SHP77 treated with DMSO at 0.1 percent for 48 hours (cell line): ENCODE measurements at regions not wholly inside any gene's neighbourhood (a gene's known extent, or its start where the extent isn't known, plus 50 kb on each side); places are given as distances from the start of the nearest gene placed in this dataset.

Experiments used
- DNase-seq: peaks from one replicate; lab custom pipeline; 2025; lab: John Stamatoyannopoulos, UW

DNA sequence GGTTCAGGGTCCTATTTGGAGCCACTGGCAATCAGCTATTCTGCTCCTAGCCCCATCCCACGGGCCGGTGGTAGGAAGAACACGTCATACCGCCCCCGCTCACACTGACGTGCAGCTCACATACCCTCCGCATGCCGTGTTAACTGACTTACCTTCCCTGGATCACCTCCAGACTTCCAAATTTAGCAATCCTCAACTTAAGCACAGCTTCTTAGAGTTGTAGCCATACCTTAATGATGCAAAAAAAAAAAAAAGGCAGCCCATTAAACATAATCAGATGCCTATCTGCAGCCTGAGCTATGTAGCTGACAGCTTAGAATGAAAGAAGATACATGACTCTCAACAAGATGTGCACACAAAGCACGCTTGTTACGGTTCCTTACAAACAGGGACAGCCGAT, 93.0 kb downstream of the IRX2 start:
- DNase-seq, result no peak

DNA sequence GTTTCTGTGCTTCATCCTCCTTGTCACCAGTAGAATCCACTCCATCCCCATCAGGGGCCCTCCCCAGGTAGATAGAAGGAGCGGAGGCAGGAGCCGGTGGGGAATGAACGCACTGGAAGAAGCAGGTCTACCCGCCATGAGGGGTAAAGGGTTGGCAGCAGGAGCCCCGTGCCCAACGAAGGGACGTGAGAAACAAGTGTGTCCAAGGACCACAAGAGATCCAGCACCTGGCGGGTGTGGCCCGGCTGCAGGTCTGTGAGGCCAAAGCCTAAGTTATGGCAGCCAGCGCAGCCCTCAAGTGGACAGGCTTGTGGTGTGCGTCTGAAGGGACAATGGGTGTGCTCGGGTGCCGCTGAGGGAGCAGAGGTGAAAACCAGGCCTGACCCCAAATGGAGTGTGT, 94.3 kb downstream of the IRX2 start:
- no peak for DNase-seq

DNA sequence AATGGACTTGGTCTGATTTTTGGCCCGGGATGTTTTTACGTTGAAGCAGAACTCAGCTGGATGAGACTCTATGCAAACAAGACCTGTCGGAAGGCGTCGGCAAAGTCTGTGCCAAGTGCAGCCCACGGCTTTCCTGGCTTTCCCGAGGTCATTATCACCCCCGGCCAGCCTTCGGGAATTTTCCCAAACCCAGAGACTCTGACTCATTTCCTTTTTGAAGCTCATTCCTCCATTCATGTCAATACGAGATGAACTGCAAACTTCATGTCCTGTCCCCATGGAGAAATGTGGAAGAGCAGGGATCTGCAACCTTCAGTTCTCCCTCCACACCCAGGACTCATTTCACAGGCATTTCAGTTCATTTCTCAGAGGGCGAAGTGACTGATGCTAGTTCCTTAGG, 95.3 kb downstream of the IRX2 start:
- no peak for DNase-seq

DNA sequence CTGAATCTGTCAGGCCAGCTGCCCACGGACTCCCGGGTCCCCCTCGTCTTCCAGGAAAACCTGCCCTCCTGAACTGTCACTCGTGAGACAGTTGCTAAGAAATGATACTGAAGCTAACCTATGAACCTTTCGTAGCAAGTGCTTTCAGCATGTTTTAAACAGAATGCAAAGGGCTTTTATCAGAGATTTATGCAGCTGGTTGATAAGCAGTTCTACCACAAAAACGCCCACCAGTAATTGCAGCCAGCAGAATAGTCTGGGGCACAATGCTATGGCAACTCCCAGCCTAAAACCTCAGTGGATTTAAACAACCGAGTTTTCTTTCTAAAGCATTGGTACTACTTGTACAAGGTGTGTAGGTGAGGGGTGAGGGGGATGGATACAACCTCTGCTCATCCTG, 97.5 kb downstream of the IRX2 start:
- DNase-seq, result no peak

DNA sequence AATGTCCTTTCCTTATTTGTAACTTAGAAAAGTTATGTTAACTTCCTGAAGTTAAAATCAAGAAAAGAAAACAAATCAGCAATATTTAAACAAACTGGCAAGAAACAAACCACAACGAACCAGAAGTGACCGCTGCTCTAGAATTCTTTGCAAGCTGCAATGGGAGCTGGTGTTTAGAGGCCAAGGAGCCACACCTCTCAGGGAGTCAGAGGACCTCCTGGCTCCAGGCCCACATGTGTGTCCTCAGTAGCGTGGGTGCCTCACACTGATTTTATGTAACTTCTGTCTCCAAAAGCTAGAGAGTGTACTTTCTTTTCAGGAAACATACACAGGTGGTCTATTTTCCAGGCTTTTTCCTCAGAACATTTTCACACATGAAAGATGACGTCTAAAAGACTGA, 100.4 kb downstream of the IRX2 start:
- DNase-seq, result no peak

DNA sequence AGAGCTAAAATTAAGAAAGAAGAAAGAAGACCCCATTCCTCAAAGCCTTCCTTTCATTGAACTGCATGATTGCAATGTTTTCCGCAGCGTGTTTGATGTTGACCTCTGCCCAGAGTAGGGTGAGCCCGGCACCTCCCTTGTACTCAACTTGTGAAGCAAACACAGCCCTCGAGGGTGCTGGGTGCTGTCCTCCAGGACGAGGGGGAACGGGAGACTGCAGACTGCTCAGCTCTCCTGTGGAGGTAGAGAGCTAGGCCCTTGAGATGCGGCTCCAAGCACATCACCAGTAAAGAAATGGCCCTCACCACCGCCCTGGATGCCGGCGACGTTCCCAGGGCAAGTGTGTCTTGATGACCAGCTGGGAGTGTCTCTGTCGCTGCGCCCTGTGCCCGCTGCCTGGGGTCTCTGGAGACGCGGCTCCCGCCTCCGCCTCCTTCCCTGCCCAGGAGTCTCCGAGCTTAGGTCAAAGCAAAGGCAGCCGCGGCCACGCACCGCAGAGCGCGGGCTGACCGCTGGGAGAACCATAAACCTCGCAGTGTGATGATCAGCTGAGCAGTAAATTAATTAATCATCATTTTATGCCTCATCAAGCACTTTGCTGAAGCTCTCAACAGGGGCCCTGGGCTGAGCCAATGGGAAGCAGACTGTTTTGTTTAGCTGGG, 108.7 kb downstream of the IRX2 start:
- no peak for DNase-seq

DNA sequence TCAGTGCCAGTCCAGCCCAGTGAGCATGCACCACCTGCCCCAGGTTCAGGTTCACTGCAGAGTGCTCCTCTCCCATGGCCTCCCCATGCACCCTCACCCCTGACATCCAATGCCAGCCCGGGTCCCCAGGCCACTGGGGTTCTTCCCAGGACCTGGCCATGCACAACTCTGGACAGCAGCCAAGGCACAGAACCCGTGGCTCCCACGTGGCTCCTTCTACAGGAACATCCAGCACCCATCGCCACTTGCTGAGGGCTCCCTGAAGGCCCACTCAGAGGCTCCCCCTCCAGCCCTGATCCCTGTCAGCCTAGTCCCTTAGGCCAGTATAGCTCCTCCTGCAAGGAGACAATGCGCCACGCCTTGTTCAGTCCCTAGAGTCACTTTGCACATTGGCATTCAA, 110.8 kb downstream of the IRX2 start:
- no peak for DNase-seq

DNA sequence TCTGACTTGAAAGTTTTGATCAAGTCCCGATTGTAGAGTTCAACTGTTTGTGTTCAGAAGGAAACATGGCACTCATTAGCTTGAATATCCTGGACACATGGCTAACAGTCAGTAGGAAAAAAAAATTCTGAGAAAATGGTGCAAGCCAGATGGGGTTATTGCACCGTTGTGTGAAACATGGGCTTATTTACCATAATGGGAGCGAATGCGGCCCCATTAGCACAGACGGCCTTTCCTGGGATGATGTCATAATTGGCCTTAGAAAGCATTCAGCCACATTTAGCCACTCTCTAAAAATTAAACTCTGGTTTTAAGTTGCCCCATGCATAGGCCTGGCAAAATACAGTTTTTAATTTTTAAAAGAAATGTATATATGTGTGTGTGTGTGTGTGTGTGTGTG, 112.1 kb downstream of the IRX2 start:
- DNase-seq, result no peak

DNA sequence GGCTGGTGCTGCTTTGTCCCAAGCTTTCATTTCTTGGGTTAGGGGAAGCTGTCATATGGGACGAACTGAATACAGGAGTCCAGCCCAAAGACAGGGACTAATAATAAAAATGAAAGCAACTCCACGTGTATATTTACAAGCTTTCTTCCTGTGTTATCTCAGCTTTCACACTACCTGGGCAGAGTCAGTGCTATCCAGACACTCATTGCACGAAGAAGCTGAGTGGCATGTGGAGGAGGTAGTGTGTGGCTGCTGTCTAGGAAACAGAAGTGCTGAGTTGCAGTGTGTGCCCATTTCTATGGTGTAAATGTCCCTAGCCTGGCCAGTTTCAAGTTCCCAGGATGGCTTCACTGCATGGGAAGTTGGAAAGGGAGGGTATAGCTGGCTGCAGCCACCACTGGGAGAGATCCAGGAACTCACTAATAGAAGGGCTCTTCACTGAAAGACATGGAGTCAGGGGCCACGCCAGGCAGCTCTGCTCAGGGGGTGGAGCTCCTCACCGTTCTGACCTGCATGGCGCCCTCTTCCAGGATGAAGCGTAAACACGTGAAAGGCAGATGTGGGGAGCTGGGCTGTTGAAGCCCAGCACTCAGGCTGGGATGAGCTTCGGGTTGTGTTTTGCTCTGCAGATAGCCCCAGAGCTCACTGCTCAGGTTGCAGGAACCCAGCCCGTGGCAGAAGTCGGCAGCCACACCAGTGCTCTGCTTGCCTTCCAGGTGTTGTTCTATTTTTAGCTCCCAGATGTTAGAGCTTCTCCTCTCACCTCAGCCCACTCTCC, 116.9 kb downstream of the IRX2 start:
- DNase-seq, result no peak

DNA sequence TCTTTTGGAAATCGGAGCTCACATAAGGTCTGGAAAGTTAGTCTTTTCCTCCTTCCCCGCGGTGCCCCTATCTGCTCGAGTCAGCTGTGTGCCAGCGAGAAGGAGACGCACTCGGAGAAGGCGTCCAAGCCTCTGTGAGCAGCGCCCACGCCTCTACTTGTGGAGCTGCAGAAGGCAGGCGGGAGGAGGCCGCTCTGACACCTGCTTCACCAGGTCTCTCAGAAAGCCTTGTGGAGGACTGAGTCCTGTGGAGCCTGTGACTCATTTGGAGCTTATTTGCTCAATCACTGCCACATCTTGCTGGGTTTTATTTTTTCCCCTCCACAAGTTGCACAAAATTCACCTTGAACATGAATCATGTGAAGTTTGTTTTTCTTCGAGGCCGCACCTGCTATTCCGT, 117.5 kb downstream of the IRX2 start:
- no peak for DNase-seq

DNA sequence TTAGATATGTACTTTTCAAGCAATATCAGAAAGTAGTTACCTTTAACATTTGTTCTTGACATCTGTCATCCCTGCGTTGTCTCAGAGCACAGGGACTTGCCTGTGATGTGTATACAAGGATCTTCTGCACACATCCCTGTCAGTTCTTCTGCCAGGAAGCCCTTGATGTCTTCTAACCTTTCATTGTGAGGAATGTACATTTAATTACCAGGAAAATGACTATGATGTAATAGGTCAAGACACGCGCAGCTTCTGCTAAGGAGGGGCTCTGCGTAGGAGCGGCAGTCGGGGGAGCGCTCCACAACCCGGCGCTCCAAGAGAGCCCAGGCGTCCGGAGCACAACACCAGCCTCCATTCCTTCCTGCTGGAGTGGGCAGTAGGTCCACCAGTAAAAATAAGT, 119.7 kb downstream of the IRX2 start:
- no peak for DNase-seq

DNA sequence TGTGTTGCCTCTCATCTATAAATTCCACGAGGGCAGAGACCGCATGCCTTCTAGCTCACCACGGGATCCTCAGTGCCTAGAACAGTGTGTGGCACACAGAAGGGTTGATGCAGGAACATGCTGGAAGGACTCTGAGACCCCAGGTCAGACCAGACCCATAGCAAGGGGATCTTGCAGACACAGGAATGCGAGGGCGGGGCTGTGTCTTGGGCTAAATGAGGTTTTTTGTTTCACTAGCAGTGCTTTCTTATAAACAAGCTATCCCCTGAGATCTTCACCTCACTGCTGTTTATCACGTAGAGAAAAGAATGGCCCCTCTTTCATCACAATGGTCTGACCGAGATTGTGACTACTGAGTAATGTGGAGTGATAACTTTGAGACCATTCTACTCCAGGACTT, 122.4 kb downstream of the IRX2 start:
- DNase-seq, result no peak

DNA sequence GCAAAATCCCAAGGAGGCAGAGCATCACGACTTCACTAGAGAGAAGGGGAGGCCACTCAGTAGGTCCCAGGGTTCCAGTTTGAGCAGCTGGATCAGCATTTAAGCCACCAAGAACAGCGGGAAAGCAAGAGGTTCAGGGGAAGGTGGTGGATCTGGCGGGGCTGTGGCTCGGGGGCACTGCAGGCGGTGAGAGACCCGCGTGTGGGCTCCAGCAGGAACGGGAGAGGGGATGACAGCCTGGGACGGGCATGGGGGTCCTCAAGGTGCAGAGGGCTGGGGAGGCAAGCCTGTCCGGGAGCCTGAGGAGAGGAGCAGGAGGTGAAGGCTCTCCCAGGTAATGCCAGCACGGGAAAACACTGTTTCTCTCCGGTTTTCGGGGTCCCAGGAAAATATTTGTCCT, 123.6 kb downstream of the IRX2 start:
- DNase-seq, result no peak

DNA sequence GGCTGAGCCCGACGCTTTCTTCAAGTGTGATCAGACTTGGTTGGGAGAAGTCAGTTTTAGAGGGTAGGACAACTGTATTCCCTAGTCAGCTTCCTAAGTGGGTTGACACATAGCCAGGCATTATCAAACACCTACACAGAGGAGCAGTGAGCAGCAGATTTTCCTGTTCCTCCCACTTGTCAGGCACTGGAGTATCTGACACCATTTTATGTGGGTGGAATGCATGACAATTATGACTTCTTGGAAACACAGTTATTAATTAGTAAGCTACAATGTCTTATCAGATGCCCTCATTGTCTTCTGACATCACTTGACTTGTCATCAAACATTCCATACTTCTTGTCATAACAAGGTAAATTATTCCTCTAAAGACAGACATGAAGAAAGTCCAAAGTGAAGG, 124.9 kb downstream of the IRX2 start:
- no peak for DNase-seq

DNA sequence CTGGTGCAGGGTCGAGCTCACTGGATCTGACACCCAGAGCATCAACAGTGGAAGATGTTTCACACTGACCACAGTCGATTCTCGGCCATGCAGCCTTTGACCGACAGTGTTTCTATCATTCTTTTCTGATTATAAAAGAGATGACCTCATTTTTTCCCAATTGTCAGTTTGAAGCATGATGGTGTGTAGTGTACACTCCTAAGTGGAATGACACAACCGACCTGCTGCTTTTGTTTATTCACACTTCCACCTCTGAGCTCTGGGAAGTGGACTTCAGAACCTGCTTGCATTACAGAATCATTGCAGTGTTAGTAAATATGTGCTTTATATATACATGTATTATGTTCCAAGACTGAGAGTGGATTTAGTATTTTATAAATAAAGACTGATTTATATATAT, 128.6 kb downstream of the IRX2 start:
- DNase-seq, result no peak

DNA sequence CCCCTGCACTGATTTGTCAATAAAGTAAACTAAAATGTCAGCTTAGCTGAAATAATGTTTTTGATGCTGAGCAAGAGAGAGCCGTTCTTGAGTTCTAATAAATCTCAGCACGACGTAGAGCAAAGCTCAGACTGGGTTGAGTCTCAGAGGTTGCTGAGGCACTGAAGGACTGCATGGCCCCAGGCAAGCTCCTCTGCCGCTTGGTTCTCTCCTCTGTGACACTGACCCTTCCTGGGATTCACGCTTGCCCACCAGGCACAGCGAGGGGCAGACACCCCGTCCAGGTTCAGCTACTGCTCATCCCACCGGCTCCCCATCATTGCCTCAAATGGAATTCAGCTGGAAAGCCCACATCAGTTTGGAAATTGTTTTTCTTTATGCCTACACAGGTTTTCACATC, 129.8 kb downstream of the IRX2 start:
- no peak for DNase-seq

DNA sequence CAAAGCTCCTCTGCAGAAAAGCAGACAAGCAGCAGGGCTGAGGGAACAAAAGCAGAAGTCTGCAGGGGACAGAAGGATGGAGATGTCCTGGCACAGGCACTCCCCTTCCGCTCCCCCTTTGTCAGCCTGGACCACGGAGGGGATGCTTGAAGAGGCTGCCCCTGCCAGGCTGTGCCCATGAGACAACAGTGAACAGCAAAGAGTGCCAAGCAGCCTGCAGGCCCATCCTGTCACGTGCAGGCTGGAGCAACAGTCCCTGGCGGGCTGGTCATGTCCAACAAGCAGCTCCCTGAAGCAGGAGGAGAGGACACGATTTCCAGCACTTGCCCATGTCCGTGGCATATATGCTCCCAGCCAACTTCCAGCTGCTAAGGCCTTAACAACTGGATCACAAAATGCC, 132.3 kb downstream of the IRX2 start:
- DNase-seq, result no peak

DNA sequence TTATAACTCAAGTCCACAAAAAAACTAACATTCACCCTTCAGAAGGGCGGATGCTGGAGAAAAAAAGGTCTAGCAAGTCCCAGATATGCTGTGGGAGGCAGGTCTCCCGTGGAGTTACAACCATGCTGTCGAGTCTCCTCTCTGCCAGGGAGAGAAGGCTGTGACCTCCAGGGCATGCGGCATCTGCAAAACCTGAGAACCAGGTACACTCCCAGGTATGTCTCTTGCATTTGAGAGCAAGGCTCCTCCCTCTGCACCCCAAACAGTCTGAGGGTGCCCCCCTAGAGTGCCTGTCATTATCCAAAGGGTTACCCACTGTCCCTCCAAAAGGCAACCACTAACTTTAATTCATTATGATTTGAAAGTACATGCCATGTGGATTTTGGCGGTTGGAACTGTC, 134.0 kb downstream of the IRX2 start:
- no peak for DNase-seq

DNA sequence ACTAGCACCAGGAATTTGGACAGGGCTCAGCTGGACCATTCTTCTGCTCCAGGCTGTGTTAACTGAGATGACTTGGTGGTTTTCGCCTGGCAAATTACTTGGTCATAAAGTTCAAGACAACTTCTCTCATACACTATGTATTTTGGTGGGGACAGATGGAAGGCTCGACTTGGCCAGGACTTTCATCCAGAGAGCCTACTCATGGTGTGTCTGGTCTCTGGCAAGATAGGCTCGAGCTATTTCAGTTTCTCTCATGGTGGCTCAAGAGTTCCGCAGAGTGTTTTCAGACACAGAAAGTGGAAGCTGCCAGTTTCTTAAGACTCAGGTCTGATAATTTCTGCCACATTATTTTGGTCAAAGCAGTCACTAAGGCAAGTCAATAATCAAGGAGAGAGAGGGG, 135.6 kb downstream of the IRX2 start:
- no peak for DNase-seq

DNA sequence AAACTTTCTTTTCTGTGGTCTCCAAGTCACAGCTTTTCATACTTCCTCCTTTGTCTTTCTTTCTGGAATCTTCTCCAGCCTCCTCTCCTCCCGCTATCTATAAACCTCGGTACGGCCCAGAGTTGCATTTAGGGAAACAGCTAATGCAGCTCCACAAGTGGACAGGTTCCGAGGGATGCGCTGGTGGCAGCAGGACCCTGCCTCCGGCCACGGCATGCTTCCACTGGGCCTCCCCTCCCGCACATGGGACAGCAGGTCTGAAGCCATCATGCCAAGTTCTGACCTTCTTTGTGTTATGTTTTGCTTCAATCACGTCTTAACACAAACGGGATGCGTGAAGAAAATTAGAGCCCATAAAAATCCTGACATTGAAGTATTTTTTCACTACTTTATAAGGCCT, 136.9 kb downstream of the IRX2 start:
- DNase-seq, result no peak

DNA sequence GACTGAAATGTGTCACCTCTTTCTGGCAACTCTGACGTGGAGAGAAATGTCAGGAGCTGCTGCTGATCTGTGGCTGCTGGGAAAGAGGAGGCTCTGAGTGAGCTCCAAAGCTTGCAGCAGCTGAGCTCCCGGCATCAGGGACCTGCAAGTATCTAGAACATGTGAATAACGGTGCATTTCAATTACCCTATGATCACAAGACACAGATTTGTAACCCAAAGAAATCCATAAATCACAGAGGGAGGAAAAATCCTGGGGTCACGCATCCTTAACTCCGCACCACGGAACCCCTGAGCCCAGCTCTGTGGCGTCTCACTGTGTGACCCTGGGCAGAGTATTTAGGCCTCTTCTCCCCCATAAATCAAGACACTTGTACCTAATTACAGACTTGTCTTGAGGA, 139.8 kb downstream of the IRX2 start:
- DNase-seq, result no peak

DNA sequence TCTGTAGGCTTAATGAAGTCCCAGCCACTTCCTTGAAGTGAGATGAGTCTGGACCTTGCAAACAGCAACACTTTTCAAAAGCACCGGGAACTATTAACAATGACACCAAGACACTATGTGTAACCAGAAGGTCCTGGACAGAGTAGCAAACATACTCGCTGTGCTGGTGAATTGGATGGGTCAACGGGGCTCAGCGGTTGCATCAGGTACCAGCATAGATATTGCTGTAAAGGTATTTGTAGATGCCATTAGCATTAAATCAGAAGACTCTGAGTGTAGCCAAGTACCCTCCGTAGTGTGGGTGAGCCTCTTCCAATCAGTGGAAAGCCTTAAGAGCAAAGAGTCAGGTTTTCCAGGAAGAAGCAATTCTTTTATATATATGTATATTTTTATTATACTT, 140.5 kb downstream of the IRX2 start:
- no peak for DNase-seq

DNA sequence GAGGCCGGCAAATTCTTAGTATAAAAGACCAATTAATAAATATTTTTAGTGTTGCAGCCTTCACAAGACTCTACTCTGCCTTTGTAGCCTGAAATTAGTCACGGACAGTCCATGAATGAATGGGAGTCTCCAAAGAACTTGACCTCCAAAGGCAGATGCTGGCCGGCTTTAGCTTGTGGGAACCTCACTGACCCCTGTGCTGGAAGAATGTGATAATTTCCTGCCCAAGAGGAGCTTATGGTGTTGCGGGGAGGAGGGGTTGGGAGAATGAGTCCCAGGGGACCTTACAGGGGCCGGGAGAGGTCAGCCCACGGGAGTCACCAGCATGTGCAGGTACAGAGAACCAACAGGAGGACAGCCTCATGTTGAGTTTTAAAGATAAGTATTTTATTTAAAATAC, 143.1 kb downstream of the IRX2 start:
- no peak for DNase-seq

DNA sequence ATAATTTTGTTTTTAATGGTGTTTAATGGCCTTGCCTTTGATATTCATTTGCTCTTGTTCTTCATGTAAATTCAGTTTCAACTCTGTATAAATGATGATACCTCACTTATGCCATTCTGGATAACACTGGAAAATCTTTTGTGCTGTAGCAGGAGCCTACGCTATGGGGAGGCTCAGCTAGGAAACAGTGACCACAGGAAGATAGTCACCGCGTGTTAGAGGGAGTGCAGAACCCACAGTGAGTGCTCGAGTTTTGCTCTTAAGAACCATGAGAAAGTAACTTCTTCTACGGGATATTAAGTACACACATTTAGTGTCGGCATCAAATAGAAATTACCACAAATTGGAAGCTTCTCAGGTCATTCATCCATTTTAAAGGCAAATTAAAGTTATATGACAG, 143.9 kb downstream of the IRX2 start:
- DNase-seq, result no peak
